GM18517 (cell line): ENCODE measurements at regions not wholly inside any gene's neighbourhood (a gene's known extent, or its start where the extent isn't known, plus 50 kb on each side); places are given as distances from the start of the nearest gene placed in this dataset.

Experiments
- ATAC-seq: cut with Tn5 transposase; IDR thresholded peaks from one replicate; pipeline ENCODE4 v1.9.1; 2021; ENCODE audit warnings: mild to moderate bottlenecking, moderate library complexity; ENCODE audit not compliant: unreplicated experiment

- ATAC-seq = no peak
These were observed 1629.1 kb upstream of the PCDH20 start for GRCh38 chr13:63044589-63045313.

DNA sequence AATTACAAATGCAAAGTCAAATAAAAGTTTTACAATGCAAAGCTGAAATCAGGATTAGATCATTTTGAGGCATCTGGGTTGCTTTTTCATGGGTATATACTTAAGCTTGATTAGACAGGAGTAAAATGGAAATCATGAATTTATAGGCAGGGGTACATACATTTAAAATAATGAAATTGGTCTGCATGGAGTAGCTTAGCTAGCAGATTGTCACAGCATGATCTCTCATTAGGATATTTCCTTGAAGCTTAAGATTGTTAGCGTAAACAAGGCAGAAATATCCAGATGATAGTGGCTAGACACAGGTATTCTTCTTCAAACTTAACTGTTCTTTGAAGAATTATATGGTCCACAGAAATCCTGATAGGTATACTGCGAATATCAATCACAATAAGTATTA lies 1627.0 kb upstream of the PCDH20 start:
- ATAC-seq = no peak

DNA sequence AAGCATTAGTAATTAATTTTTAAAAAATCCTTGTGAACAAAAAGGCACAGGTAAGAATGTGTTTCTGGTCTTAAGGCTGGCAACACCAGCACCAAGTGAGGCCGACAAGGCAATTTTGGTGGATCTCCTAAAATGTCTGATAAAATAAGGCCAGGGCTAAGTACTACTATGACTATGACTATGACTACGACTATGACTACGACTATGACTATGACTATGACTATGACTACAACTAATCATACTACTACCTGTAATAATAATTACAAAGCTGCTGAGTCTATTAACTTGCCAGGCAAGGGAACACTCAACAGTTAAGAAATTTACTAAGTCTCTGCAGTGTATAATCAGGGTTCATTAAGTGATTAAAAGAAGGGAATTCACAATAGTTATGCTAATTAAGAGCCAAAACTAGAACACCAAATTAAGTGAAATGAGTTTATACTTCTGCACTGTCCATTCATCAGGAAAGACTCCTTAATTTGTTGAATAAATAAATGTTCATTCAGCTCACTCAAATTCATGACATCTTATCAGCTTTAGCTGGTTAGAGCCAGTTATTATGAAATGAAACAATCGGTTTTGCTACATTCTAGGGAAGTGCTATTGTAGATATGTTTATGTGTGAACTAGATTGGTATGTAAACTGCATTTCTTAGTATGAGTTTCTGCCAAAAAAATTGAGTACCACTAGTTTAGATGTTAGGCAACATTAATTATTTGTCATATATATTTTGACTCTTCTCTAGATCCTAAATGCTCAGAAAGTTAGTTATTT lies 1626.2 kb upstream of the PCDH20 start:
- ATAC-seq = no peak

DNA sequence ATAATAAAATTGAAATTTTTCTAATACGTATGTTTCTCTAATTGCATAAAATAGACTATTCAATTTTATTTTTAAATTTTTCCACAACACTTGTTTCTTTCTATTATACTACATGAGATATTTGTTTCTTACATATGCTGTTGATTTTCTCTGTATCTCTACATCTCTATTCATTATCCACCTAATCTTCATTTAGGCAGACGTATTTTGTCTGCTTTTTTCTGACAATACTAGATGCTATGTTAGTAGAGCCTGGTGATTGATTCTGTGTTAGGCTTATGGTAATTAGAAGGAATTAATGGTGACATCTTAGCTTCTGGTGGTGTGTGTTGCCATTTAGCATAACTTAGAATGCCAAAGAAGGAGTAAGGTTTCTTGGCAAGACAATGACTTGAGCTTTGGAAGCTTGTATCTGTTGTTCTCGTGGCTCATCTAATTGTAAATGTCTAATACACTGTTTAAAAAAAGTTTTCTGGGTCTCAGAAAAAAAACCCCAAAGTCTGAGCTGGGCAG lies 1610.7 kb upstream of the PCDH20 start:
- ATAC-seq = no peak

GRCh38 chr13:63025741-63026140 lies 1610.1 kb upstream of the PCDH20 start:
- no peak for ATAC-seq

- ATAC-seq = no peak
These were observed 1608.8 kb upstream of the PCDH20 start for GRCh38 chr13:63024458-63024857.

- ATAC-seq = no peak
These were observed 1596.3 kb upstream of the PCDH20 start for GRCh38 chr13:63011996-63012395.

- no peak for ATAC-seq
These were observed 1594.5 kb upstream of the PCDH20 start for GRCh38 chr13:63010072-63010658.

DNA sequence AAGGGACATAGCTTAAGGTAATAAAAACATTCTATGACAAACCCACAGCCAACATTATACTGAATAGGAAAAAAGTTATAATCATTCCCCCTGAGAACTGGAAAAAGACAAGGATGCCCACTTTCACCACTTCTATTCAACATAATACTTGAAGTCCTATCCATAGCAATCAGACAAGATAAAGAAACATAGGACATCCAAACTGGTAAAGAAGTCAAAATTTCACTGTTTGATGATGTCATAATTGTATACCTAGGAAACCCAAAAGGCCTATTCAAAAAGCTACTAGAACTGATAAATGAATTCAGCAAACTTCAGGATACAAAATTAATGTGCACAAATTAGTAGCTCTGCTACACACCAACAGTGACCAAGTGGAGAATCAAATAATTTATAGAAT lies 1590.0 kb upstream of the PCDH20 start:
- ATAC-seq = no peak

GRCh38 chr13:62997696-62998095 lies 1582.0 kb upstream of the PCDH20 start:
- no peak for ATAC-seq

- no peak for ATAC-seq
These were observed 1581.5 kb upstream of the PCDH20 start for GRCh38 chr13:62997038-62997599.

DNA sequence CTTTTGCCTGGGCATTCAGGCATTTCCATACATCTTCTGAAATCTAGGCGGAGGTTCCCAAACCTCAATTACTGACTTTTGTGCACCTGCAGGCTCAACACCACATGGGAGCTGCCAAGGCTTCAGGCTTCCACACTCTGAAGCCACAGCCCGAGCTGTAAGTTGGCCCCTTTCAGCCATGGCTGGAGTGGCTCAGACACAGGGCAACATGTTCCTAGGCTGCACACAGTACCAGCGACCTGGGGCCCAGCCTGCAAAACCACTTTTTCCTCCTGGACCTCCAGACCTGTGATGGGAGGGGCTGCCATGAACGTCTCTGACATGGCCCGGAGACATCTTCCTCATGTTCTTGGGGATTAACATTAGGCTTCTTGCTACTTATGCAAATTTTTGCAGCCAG lies 1558.2 kb upstream of the PCDH20 start:
- no peak for ATAC-seq

DNA sequence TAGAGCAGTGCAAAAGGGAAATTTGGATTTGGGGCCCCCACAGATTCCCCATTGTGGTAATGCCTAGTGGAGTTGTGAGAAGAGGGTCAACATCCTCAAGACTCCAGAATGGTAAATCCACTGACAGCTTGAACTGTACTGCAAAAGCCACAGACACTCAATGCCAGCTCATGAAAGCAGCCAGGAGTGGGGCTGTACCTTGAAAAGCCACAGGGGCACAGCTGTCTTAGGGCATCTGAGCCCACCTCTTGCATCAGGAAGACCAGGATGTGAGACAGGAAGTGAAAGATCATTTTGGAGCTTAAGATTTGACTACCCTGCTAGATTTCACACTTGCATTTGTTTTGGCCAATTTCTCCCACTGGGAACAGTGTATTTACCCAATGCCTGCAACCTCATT lies 1548.9 kb upstream of the PCDH20 start:
- ATAC-seq = no peak

DNA sequence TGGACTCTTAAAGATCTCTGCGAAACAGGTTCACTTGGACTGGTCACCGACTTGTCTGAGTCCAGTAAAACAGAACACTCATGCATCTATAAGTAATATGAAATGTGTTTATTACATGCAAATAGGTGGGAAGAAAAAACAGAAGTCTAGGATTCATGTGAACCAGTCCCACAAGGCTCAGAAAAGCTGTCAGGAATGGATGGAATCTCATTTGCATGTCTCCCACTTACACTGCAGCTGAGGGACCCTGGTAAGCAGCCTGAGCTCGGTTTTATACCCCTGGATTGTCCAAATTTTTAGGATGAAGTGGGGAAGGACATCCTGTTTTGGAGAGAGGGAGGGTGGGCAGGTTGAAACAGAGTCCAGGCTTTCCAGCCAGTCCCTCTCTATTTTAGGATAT lies 1545.1 kb upstream of the PCDH20 start:
- ATAC-seq = no peak

- ATAC-seq = no peak
These were observed 1518.2 kb upstream of the PCDH20 start for GRCh38 chr13:62933809-62934208.

DNA sequence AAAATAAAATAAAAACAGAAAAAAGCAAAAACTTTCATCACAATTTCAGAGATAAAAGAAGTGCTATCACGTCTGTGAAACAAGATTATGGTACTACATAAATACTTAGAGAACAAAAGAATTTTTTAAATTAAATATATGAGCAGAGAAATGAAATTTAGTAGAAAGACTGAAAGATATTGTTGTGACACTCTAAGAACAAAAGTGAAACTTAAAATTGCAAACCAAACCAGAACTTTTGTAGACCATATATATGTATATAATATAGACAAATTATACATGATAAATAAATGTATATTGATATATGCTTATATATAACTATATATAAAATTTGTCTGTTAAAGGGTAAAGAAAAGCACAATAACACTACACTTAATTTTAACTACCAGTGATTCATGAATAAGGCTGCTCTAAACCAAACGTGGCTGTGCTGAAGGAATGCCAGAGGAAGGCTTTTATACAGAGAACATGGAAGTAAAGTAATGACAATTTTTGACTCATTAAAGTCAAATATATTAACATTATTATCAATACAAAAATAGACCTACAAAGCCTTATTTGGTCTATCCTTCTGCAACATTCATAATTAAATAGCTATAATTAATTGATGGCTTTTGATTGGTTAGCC lies 1516.7 kb upstream of the PCDH20 start:
- no peak for ATAC-seq

DNA sequence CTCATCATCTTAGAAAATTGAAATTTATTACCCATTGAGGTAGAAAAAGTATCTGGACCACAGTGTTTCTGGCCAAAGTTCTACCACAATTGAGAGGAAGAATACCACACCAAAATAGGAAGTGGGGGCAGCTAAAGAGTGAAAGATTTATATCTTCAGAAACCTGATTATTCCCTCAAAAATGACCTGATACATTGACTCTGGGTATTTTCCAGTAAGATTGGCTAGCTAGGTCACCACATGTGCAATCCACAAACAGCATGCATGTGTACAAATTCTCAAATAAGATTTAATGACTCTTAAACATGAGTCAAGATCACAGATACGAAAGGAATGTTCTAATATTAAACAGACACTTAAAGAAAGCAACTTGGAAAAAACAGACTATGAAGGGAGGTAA lies 1516.2 kb upstream of the PCDH20 start:
- ATAC-seq = no peak

GRCh38 chr13:62924395-62924794 lies 1508.7 kb upstream of the PCDH20 start:
- no peak for ATAC-seq

GRCh38 chr13:62920159-62920558 lies 1504.5 kb upstream of the PCDH20 start:
- ATAC-seq = no peak

GRCh38 chr13:62919491-62919890 lies 1503.8 kb upstream of the PCDH20 start:
- no peak for ATAC-seq

GRCh38 chr13:62910541-62911060 lies 1495.0 kb upstream of the PCDH20 start:
- no peak for ATAC-seq
